Loucy (cell line): ENCODE measurements at regions not wholly inside any gene's neighbourhood (a gene's known extent, or its start where the extent isn't known, plus 50 kb on each side); places are given as distances from the start of the nearest gene placed in this dataset.

Source experiments
- H2AFZ ChIP-seq: fragments of 200-600 bp; sonication (generic); 2 replicates; pipeline ENCODE4 v1.6.0; 2016; ENCODE audit warnings: antibody characterized with exemption, mild to moderate bottlenecking, low read length, moderate library complexity
- H3F3A ChIP-seq: fragments of 200-600 bp; 2 replicates; pipeline ENCODE4 v1.6.0; 2016; ENCODE audit warnings: antibody characterized with exemption, low read depth, mild to moderate bottlenecking
- H3K27me3 ChIP-seq: fragments of 200-600 bp; sonication (generic); 2 replicates; pipeline ENCODE4 v1.6.1; 2014; ENCODE audit warnings: low read length, mild to moderate bottlenecking; ENCODE audit not compliant: insufficient read depth, poor library complexity, severe bottlenecking
- H3K36me3 ChIP-seq: fragments of 200-600 bp; sonication (generic); 2 replicates; pipeline ENCODE4 v1.6.1; 2016; ENCODE audit warnings: low read length; ENCODE audit not compliant: insufficient read depth
- H3K4me1 ChIP-seq: fragments of 200-600 bp; sonication (generic); 2 replicates; pipeline ENCODE4 v1.5.1; 2014; ENCODE audit warnings: low read length, mild to moderate bottlenecking; ENCODE audit not compliant: insufficient read depth, poor library complexity, severe bottlenecking
- H3K4me2 ChIP-seq: fragments of 200-600 bp; sonication (generic); 2 replicates; pipeline ENCODE4 v1.6.0; 2014; ENCODE audit warnings: antibody characterized with exemption, low read length, low read depth, mild to moderate bottlenecking; ENCODE audit not compliant: poor library complexity, severe bottlenecking
- H3K4me3 ChIP-seq: fragments of 200-600 bp; sonication (generic); 2 replicates; pipeline ENCODE4 v1.5.1; 2014; ENCODE audit warnings: low read length, mild to moderate bottlenecking, mixed read lengths; ENCODE audit not compliant: poor library complexity, severe bottlenecking
- H3K79me2 ChIP-seq: fragments of 200-600 bp; sonication (generic); 2 replicates; pipeline ENCODE4 v1.6.1; 2014; ENCODE audit warnings: low read length; ENCODE audit not compliant: insufficient read depth
- H3K9ac ChIP-seq: fragments of 200-600 bp; sonication (generic); 2 replicates; pipeline ENCODE4 v1.6.0; 2014; ENCODE audit warnings: mild to moderate bottlenecking, low read depth, low read length, moderate library complexity; ENCODE audit not compliant: poor library complexity, severe bottlenecking
- H3K9me2 ChIP-seq: fragments of 200-600 bp; sonication (generic); replicated peaks from 2 replicates; pipeline ENCODE4 v1.6.1; 2016; ENCODE audit warnings: low read depth, low read length, mixed read lengths
- H3K9me3 ChIP-seq: fragments of 200-600 bp; sonication (generic); 2 replicates; pipeline ENCODE4 v1.6.1; 2014; ENCODE audit warnings: mild to moderate bottlenecking, antibody characterized with exemption, low read length, low read depth; ENCODE audit not compliant: insufficient read depth
- H4K20me1 ChIP-seq: fragments of 200-600 bp; sonication (generic); 2 replicates; pipeline ENCODE4 v1.6.0; 2014; ENCODE audit warnings: antibody characterized with exemption, low read length, mild to moderate bottlenecking; ENCODE audit not compliant: insufficient read depth, poor library complexity, severe bottlenecking
- CTCF ChIP-seq: fragments of 200-600 bp; sonication (generic); conservative IDR thresholded peaks from 2 replicates; pipeline ENCODE4 v1.5.1; 2014; ENCODE audit warnings: mild to moderate bottlenecking, antibody characterized with exemption, low read length
- EZH2phosphoT487 ChIP-seq: fragments of 200-600 bp; IDR thresholded peaks from 2 replicates; pipeline ENCODE4 v1.6.1; 2018; ENCODE audit warnings: antibody characterized with exemption, mild to moderate bottlenecking, moderate library complexity, borderline replicate concordance

- H3K4me2 ChIP-seq, result no peak overlapping the region
- H3K4me3 ChIP-seq, result no peak overlapping the region
- TF ChIP-seq CTCF (no peak), EZH2phosphoT487 (no peak)
- no peaks in the 10 kb centered on the region for H3K9me2 ChIP-seq
- no peaks in the 10 kb centered on the region for H4K20me1 ChIP-seq
- H3K4me1 ChIP-seq, result no peaks in the 10 kb centered on the region
- H3K27me3 ChIP-seq, result no peaks in the 10 kb centered on the region
- no peaks in the 10 kb centered on the region for H3K9me3 ChIP-seq
- no peaks in the 10 kb centered on the region for H3F3A ChIP-seq
- H3K79me2 ChIP-seq, result no peaks in the 10 kb centered on the region
- no peak overlapping the region for H2AFZ ChIP-seq
- H3K9ac ChIP-seq, result no peak overlapping the region
- no peaks in the 10 kb centered on the region for H3K36me3 ChIP-seq
Measured at GRCh38 chr5:105554568-105555169, 1992.1 kb upstream of the NUDT12 start.

- H3F3A ChIP-seq, result no peaks in the 10 kb centered on the region
- H4K20me1 ChIP-seq, result no peaks in the 10 kb centered on the region
- H3K27me3 ChIP-seq, result no peaks in the 10 kb centered on the region
- H3K4me1 ChIP-seq, result no peaks in the 10 kb centered on the region
- TF ChIP-seq EZH2phosphoT487 (no peak), CTCF (no peak)
- H3K4me2 ChIP-seq, result no peak overlapping the region
- H3K9me2 ChIP-seq, result no peaks in the 10 kb centered on the region
- no peaks in the 10 kb centered on the region for H3K36me3 ChIP-seq
- no peaks in the 10 kb centered on the region for H3K9me3 ChIP-seq
- no peak overlapping the region for H2AFZ ChIP-seq
- H3K9ac ChIP-seq, result no peak overlapping the region
- no peak overlapping the region for H3K4me3 ChIP-seq
- H3K79me2 ChIP-seq, result no peaks in the 10 kb centered on the region
Measured at GRCh38 chr5:105544300-105544699, 1981.7 kb upstream of the NUDT12 start.

- H4K20me1 ChIP-seq, result no peaks in the 10 kb centered on the region
- H3K9ac ChIP-seq, result no peak overlapping the region
- TF ChIP-seq CTCF (no peak), EZH2phosphoT487 (no peak)
- H3F3A ChIP-seq, result no peaks in the 10 kb centered on the region
- no peak overlapping the region for H2AFZ ChIP-seq
- H3K4me3 ChIP-seq, result no peak overlapping the region
- H3K9me3 ChIP-seq, result no peaks in the 10 kb centered on the region
- H3K4me2 ChIP-seq, result no peak overlapping the region
- no peaks in the 10 kb centered on the region for H3K9me2 ChIP-seq
- no peaks in the 10 kb centered on the region for H3K4me1 ChIP-seq
- no peaks in the 10 kb centered on the region for H3K36me3 ChIP-seq
- H3K79me2 ChIP-seq, result no peaks in the 10 kb centered on the region
- no peaks in the 10 kb centered on the region for H3K27me3 ChIP-seq
Measured at GRCh38 chr5:105536675-105537074, 1974.1 kb upstream of the NUDT12 start.
